ENCODE measurements at regions not wholly inside any gene's neighbourhood (a gene's known extent, or its start where the extent isn't known, plus 50 kb on each side); places are given as distances from the start of the nearest gene placed in this dataset.

DNA sequence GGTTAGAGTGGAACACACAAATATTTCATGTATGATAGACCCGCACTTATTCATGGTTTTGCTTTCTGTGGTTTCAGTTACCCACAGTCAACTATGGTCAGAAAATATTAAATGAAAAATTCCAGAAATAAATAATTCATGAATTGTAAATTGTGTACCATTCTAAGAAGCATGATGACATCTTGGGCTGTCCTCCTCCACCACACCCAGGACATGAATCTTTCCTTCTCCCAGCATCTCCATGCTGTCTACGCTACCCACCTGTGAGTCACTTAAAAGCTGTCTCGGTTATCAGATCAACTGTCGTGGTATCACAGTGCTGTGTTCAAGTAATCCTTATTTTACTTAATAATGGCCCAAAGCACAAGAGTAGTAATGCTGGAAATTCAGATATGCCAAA, 419.6 kb upstream of the NRP1 start:
- H3K79me2 ChIP-seq (ENCODE audit: control insufficient read depth in 1 of 2, insufficient read depth in 2 of 2, low read length in 2 of 2) = no peaks in the 10 kb centered on the region
- no peak overlapping the region for H3K27ac ChIP-seq (ENCODE audit: low read depth, low read length)
- H3K18ac ChIP-seq (ENCODE audit: extremely low read depth, low read length) = no peak overlapping the region
- no peaks in the 10 kb centered on the region for H3K36me3 ChIP-seq (ENCODE audit: control insufficient read depth in 2 of 4, insufficient read depth in 4 of 4, low read length in 3 of 4)
- H3K27me3 ChIP-seq (replicated peaks in 1 of 4; ENCODE audit: control insufficient read depth in 3 of 4, extremely low read depth in 1 of 4, insufficient read depth in 3 of 4, low read length in 3 of 4) = no peaks in the 10 kb centered on the region
- H3K9ac ChIP-seq (replicated peaks in 1 of 4; ENCODE audit: extremely low read depth in 1 of 4, low read depth in 3 of 4, low read length in 3 of 4) = no peak overlapping the region
- no peaks in the 10 kb centered on the region for H3K79me1 ChIP-seq (ENCODE audit: low read depth, low read length)
- H3K4me1 ChIP-seq (replicated peaks in 1 of 4; ENCODE audit: control insufficient read depth in 3 of 4, insufficient read depth in 4 of 4, low read length in 3 of 4) = no peaks in the 10 kb centered on the region
- ChIA-PET CTCF (ENCODE audit: partially characterized antibody) (no interaction called here), POLR2A (ENCODE audit: partially characterized antibody) (no interaction called here)
- H3K23ac ChIP-seq (ENCODE audit: insufficient read length) = no peak overlapping the region
- H2AFZ ChIP-seq (ENCODE audit: low read length) = no peak overlapping the region
- WGBS, 2 experiments (ENCODE audit: extremely low coverage in 1 of 2, insufficient coverage in 1 of 2, insufficient read length in 1 of 2, insufficient replicate concordance in 2 of 2, low coverage in 1 of 2, low lambda C conversion rate in 2 of 2, missing lambda C conversion rate in 1 of 2) = 91% methylated on average over 4 of the region's 4 CpGs; no CpG with 5 or more reads in 1 of the 2 experiments
- H2AK5ac ChIP-seq (ENCODE audit: low read depth, low read length) = no peak overlapping the region
- no peak overlapping the region for H2BK15ac ChIP-seq (ENCODE audit: low read length)
- no peak overlapping the region for H3K14ac ChIP-seq (ENCODE audit: insufficient read length)
- H2BK120ac ChIP-seq (replicated peaks; ENCODE audit: low read depth, low read length) = no peak overlapping the region
- no peak overlapping the region for H4K8ac ChIP-seq (ENCODE audit: extremely low read depth, insufficient read depth, low read length)
- H3K4ac ChIP-seq (replicated peaks; ENCODE audit: insufficient read length, low read depth, low read length) = no peak overlapping the region
- no peak for FAIRE-seq
- no peak overlapping the region; the same call in 1 of the 2 replicates for H2BK20ac ChIP-seq (ENCODE audit: low read length)
- H3K4me3 ChIP-seq (ENCODE audit: extremely low read depth in 1 of 4, insufficient read depth in 2 of 4, low read depth in 3 of 4, low read length in 4 of 4) = no peak overlapping the region
- H4K5ac ChIP-seq (ENCODE audit: insufficient read length, low read depth, low read length) = no peak overlapping the region
- H4K91ac ChIP-seq (replicated peaks; ENCODE audit: insufficient read length, low read length) = no peak overlapping the region
- no peak overlapping the region for H2BK12ac ChIP-seq (ENCODE audit: low read depth, low read length)
- H3K4me2 ChIP-seq (ENCODE audit: insufficient read depth in 1 of 2, low read depth in 2 of 2, low read length in 2 of 2) = no peak overlapping the region
- no peak overlapping the region for H3K56ac ChIP-seq (replicated peaks; ENCODE audit: insufficient read length, low read depth, low read length)
- no peaks in the 10 kb centered on the region for H3K9me3 ChIP-seq (ENCODE audit: insufficient read depth in 2 of 2, low read depth in 1 of 2, low read length in 1 of 2)
- TF ChIP-seq KDM5A (IDR thresholded peaks at IDR 0.05; ENCODE audit: low read length) = no peak
- TF ChIP-seq RNF2 (IDR thresholded peaks at IDR 0.05; ENCODE audit: borderline replicate concordance, low read depth, low read length, missing control alignments, poor library complexity, severe bottlenecking) = no peak
- TF ChIP-seq NRF1 (IDR thresholded peaks at IDR 0.05; ENCODE audit: low read depth, low read length) = no peak
- no peak for TF ChIP-seq NANOG (IDR thresholded peaks at IDR 0.05; ENCODE audit: insufficient read depth, low read depth, low read length, poor library complexity, severe bottlenecking)
- TF ChIP-seq POLR2A (IDR thresholded peaks at IDR 0.05; ENCODE audit: control extremely low read depth in 1 of 2, low read depth in 2 of 2, low read length in 2 of 2) = no peak
- TF ChIP-seq SRF (IDR thresholded peaks at IDR 0.05; ENCODE audit: low read depth, low read length) = no peak
- DNase-seq (ENCODE audit: low read depth in 1 of 2, low spot score in 2 of 2) = no peak
- no peaks in the 10 kb centered on the region for H4K20me1 ChIP-seq (replicated peaks in 1 of 2; ENCODE audit: control insufficient read depth in 1 of 2, insufficient read depth in 2 of 2, low read length in 2 of 2)
- no peaks in the 10 kb centered on the region for H3K23me2 ChIP-seq (ENCODE audit: low read depth, low read length)
- H2BK5ac ChIP-seq (ENCODE audit: low read depth, low read length) = no peak overlapping the region

All from H1 (cell line).